Colonic mucosa (tissue), 4 donors: ENCODE measurements at regions not wholly inside any gene's neighbourhood (a gene's known extent, or its start where the extent isn't known, plus 50 kb on each side); places are given as distances from the start of the nearest gene placed in this dataset.

Experiments
- DNase-seq: peaks from one replicate; pipeline ENCODE4 v3.0.0-alpha.2; 2020
- H3K27ac ChIP-seq: fragments of 200-600 bp; one replicate; pipeline ENCODE4 v1.8.0; 2021
- H3K27me3 ChIP-seq: fragments of 200-600 bp; one replicate; pipeline ENCODE4 v1.8.0; 2021
- H3K36me3 ChIP-seq: fragments of 200-600 bp; one replicate; pipeline ENCODE4 v1.8.0; 2021
- H3K4me1 ChIP-seq: fragments of 200-600 bp; one replicate; pipeline ENCODE4 v1.8.0; 2021; ENCODE audit warnings: mild to moderate bottlenecking
- H3K4me3 ChIP-seq: fragments of 200-600 bp; one replicate; pipeline ENCODE4 v1.8.0; 2021
- H3K9ac ChIP-seq, 2 donors: one replicate each; pipeline ENCODE4 v1.7.0; 2013; ENCODE audit warnings: control low read depth in 2 of 2, low read depth in 2 of 2, low read length in 2 of 2
- H3K9me3 ChIP-seq: fragments of 200-600 bp; one replicate; pipeline ENCODE4 v1.8.0; 2021
- CTCF ChIP-seq: fragments of 200-600 bp; IDR thresholded peaks from one replicate; pipeline ENCODE4 v1.8.0; 2022; ENCODE audit warnings: antibody characterized with exemption, mild to moderate bottlenecking
- intact Hi-C: fragments of 100-400 bp; cut with DNase I; formaldehyde crosslinking; loops from one replicate; pipeline ENCODE4 v1.14.1; 2022
- donor health status: healthy.
- donor health status: DM: no; HTN: no; CAD: no.
- donor health status: DM: no; HTN: no; CAD: no.

- TF ChIP-seq CTCF: no peak
- DNase-seq: no peak
- H3K9me3 ChIP-seq: no peaks in the 10 kb centered on the region
- no peaks in the 10 kb centered on the region for H3K27me3 ChIP-seq
- no peaks in the 10 kb centered on the region for H3K4me1 ChIP-seq
- intact Hi-C loops: no loop called here
- no peaks in the 10 kb centered on the region for H3K36me3 ChIP-seq
- H3K27ac ChIP-seq: no peak overlapping the region
- H3K9ac ChIP-seq: no peak overlapping the region
- no peak overlapping the region for H3K4me3 ChIP-seq
These were observed 186.3 kb upstream of the TMEFF2 start for GRCh38 chr2:192381082-192381481.

- H3K4me1 ChIP-seq: no peaks in the 10 kb centered on the region
- H3K27ac ChIP-seq: no peak overlapping the region
- no peak for TF ChIP-seq CTCF
- no peaks in the 10 kb centered on the region for H3K36me3 ChIP-seq
- no peaks in the 10 kb centered on the region for H3K27me3 ChIP-seq
- H3K9me3 ChIP-seq: no peaks in the 10 kb centered on the region
- DNase-seq: no peak
- H3K4me3 ChIP-seq: no peak overlapping the region
- H3K9ac ChIP-seq: no peak overlapping the region
- intact Hi-C loops: no loop called here
These were observed 185.0 kb upstream of the TMEFF2 start for GRCh38 chr2:192379736-192380135.

GRCh38 chr2:192377173-192377572 is 182.4 kb upstream of the TMEFF2 start:
- Histone ChIP-seq H3K9ac (no peak overlapping the region), H3K4me1 (no peaks in the 10 kb centered on the region), H3K9me3 (no peaks in the 10 kb centered on the region), H3K27me3 (no peaks in the 10 kb centered on the region), H3K27ac (no peak overlapping the region), H3K36me3 (no peaks in the 10 kb centered on the region), H3K4me3 (no peak overlapping the region)
- no peak for TF ChIP-seq CTCF
- intact Hi-C loops: no loop called here
- DNase-seq: no peak

- H3K4me1 ChIP-seq: no peaks in the 10 kb centered on the region
- no peak for TF ChIP-seq CTCF
- H3K9ac ChIP-seq: no peak overlapping the region
- no peaks in the 10 kb centered on the region for H3K9me3 ChIP-seq
- no peak overlapping the region for H3K27ac ChIP-seq
- DNase-seq: no peak
- no peak overlapping the region for H3K4me3 ChIP-seq
- H3K36me3 ChIP-seq: no peaks in the 10 kb centered on the region
- no peaks in the 10 kb centered on the region for H3K27me3 ChIP-seq
- intact Hi-C loops: no loop called here
These were observed 179.0 kb upstream of the TMEFF2 start for GRCh38 chr2:192373754-192374153.

GRCh38 chr2:192373221-192373620 is 178.5 kb upstream of the TMEFF2 start:
- intact Hi-C loops: no loop called here
- Histone ChIP-seq H3K4me1 (no peaks in the 10 kb centered on the region), H3K27ac (no peak overlapping the region), H3K36me3 (no peaks in the 10 kb centered on the region), H3K4me3 (no peak overlapping the region), H3K9ac (no peak overlapping the region), H3K9me3 (no peaks in the 10 kb centered on the region), H3K27me3 (no peaks in the 10 kb centered on the region)
- DNase-seq: no peak
- TF ChIP-seq CTCF: no peak

- Histone ChIP-seq H3K4me1 (no peaks in the 10 kb centered on the region), H3K4me3 (no peak overlapping the region), H3K9me3 (no peaks in the 10 kb centered on the region), H3K36me3 (no peaks in the 10 kb centered on the region), H3K9ac (no peak overlapping the region), H3K27me3 (no peaks in the 10 kb centered on the region), H3K27ac (no peak overlapping the region)
- no peak for TF ChIP-seq CTCF
- intact Hi-C loops: no loop called here
- no peak for DNase-seq
These were observed 175.2 kb upstream of the TMEFF2 start for GRCh38 chr2:192369969-192370368.
